ENCODE measurements at regions not wholly inside any gene's neighbourhood (a gene's known extent, or its start where the extent isn't known, plus 50 kb on each side); places are given as distances from the start of the nearest gene placed in this dataset.

- no peak for TF ChIP-seq CTCF (IDR thresholded peaks at IDR 0.05; ENCODE audit: insufficient read depth, low read length, poor library complexity, severe bottlenecking)
- TF ChIP-seq EZH2phosphoT487 (conservative IDR thresholded peaks at IDR 0.05; ENCODE audit: low read length): no peak
Observed at GRCh38 chr4:134952305-134952704, 750.7 kb upstream of the PABPC4L start.

Measured in SU-DHL-6 (cell line).